Activated T-cell treated with anti-CD3 and anti-CD28 coated beads, Interleukin-2, amount 50 U/mL, for 4 hours (primary cell): ENCODE measurements at regions not wholly inside any gene's neighbourhood (a gene's known extent, or its start where the extent isn't known, plus 50 kb on each side); places are given as distances from the start of the nearest gene placed in this dataset.

ENCODE experiments used
- ATAC-seq, 2 donors: fragments of 200-7000 bp; cut with Tn5 transposase; one replicate each; pipeline ENCODE4 v1.10.0; 2021
- DNase-seq: peaks from one replicate; pipeline ENCODE4 v3.0.0-alpha.2; 2020
- H3K27me3 Mint-ChIP-seq: one replicate; pipeline ENCODE4 v1.8.0; 2021; ENCODE audit warnings: low read depth, mixed read lengths
- H3K36me3 Mint-ChIP-seq: one replicate; pipeline ENCODE4 v1.8.0; 2022; ENCODE audit warnings: mixed read lengths; ENCODE audit not compliant: insufficient read depth
- H3K4me1 Mint-ChIP-seq: one replicate; pipeline ENCODE4 v1.8.0; 2021; ENCODE audit warnings: low read depth, mixed read lengths
- H3K4me3 Mint-ChIP-seq: one replicate; pipeline ENCODE4 v1.8.0; 2021; ENCODE audit warnings: mild to moderate bottlenecking, moderate library complexity, mixed read lengths
- H3K9me3 Mint-ChIP-seq: one replicate; pipeline ENCODE4 v1.8.0; 2021; ENCODE audit warnings: mixed read lengths

GRCh38 chr15:87362531-87362930, 894.0 kb downstream of the NTRK3 start:
- Mint-ChIP-seq H3K27me3 (no peaks in the 10 kb centered on the region), H3K9me3 (no peaks in the 10 kb centered on the region)
- no peak for ATAC-seq

GRCh38 chr15:87357637-87358313, 898.8 kb downstream of the NTRK3 start:
- DNase-seq (no peak), ATAC-seq (no peak)
- Mint-ChIP-seq H3K4me3 (no peak overlapping the region), H3K36me3 (no peaks in the 10 kb centered on the region), H3K4me1 (no peaks in the 10 kb centered on the region), H3K9me3 (no peaks in the 10 kb centered on the region), H3K27me3 (no peaks in the 10 kb centered on the region)

More at GRCh38 chr15:87362531-87362930, 894.0 kb downstream of the NTRK3 start:
- no peaks in the 10 kb centered on the region for H3K4me1 Mint-ChIP-seq
- no peaks in the 10 kb centered on the region for H3K36me3 Mint-ChIP-seq
- DNase-seq = no peak
- H3K4me3 Mint-ChIP-seq = no peak overlapping the region

GRCh38 chr15:87355946-87356345, 900.6 kb downstream of the NTRK3 start:
- H3K27me3 Mint-ChIP-seq = no peaks in the 10 kb centered on the region
- H3K36me3 Mint-ChIP-seq = no peaks in the 10 kb centered on the region
- H3K9me3 Mint-ChIP-seq = no peaks in the 10 kb centered on the region
- no peak overlapping the region for H3K4me3 Mint-ChIP-seq
- H3K4me1 Mint-ChIP-seq = no peaks in the 10 kb centered on the region
- ATAC-seq (no peak), DNase-seq (no peak)

- Mint-ChIP-seq H3K27me3 (no peaks in the 10 kb centered on the region), H3K36me3 (no peaks in the 10 kb centered on the region), H3K9me3 (no peaks in the 10 kb centered on the region), H3K4me1 (no peaks in the 10 kb centered on the region), H3K4me3 (no peak overlapping the region)
- ATAC-seq (no peak), DNase-seq (no peak)
Observed at GRCh38 chr15:87354661-87355410, 901.7 kb downstream of the NTRK3 start.

- no peak for DNase-seq
- Mint-ChIP-seq H3K9me3 (no peaks in the 10 kb centered on the region), H3K27me3 (no peaks in the 10 kb centered on the region), H3K36me3 (no peaks in the 10 kb centered on the region), H3K4me3 (no peak overlapping the region), H3K4me1 (no peaks in the 10 kb centered on the region)
- ATAC-seq = no peak
Observed at GRCh38 chr15:87349181-87349580, 907.4 kb downstream of the NTRK3 start.

GRCh38 chr15:87348746-87349145, 907.8 kb downstream of the NTRK3 start:
- Mint-ChIP-seq H3K4me3 (no peak overlapping the region), H3K36me3 (no peaks in the 10 kb centered on the region), H3K27me3 (no peaks in the 10 kb centered on the region), H3K4me1 (no peaks in the 10 kb centered on the region), H3K9me3 (no peaks in the 10 kb centered on the region)
- no peak for ATAC-seq
- no peak for DNase-seq

- H3K9me3 Mint-ChIP-seq = no peaks in the 10 kb centered on the region
- H3K4me1 Mint-ChIP-seq = no peaks in the 10 kb centered on the region
- DNase-seq (no peak), ATAC-seq (no peak)
- no peak overlapping the region for H3K4me3 Mint-ChIP-seq
- H3K27me3 Mint-ChIP-seq = no peaks in the 10 kb centered on the region
- no peaks in the 10 kb centered on the region for H3K36me3 Mint-ChIP-seq
Observed at GRCh38 chr15:87347806-87348515, 908.6 kb downstream of the NTRK3 start.

- no peaks in the 10 kb centered on the region for H3K9me3 Mint-ChIP-seq
- H3K4me1 Mint-ChIP-seq = no peaks in the 10 kb centered on the region
- no peak for ATAC-seq
- peaks cover 2% of the 10 kb centered on the region for H3K27me3 Mint-ChIP-seq
- no peak for DNase-seq
- no peaks in the 10 kb centered on the region for H3K36me3 Mint-ChIP-seq
- no peak overlapping the region for H3K4me3 Mint-ChIP-seq
Observed at GRCh38 chr15:87345961-87346360, 910.6 kb downstream of the NTRK3 start.

GRCh38 chr15:87343966-87344365, 912.6 kb downstream of the NTRK3 start:
- no peak for DNase-seq
- H3K36me3 Mint-ChIP-seq = no peaks in the 10 kb centered on the region
- H3K4me1 Mint-ChIP-seq = no peaks in the 10 kb centered on the region
- H3K9me3 Mint-ChIP-seq = no peaks in the 10 kb centered on the region
- no peak for ATAC-seq
- peaks cover 2% of the 10 kb centered on the region for H3K27me3 Mint-ChIP-seq
- H3K4me3 Mint-ChIP-seq = no peak overlapping the region

- no peaks in the 10 kb centered on the region for H3K36me3 Mint-ChIP-seq
- no peak for DNase-seq
- peaks cover 3% of the 10 kb centered on the region for H3K9me3 Mint-ChIP-seq
- no peak overlapping the region for H3K4me3 Mint-ChIP-seq
- no peak for ATAC-seq
- peaks cover 5% of the 10 kb centered on the region for H3K27me3 Mint-ChIP-seq
- no peaks in the 10 kb centered on the region for H3K4me1 Mint-ChIP-seq
Observed at GRCh38 chr15:87340370-87340769, 916.2 kb downstream of the NTRK3 start.

- H3K9me3 Mint-ChIP-seq = no peaks in the 10 kb centered on the region
- no peaks in the 10 kb centered on the region for H3K4me1 Mint-ChIP-seq
- ATAC-seq = no peak
- H3K36me3 Mint-ChIP-seq = no peaks in the 10 kb centered on the region
- DNase-seq = no peak
- peaks cover 1% of the 10 kb centered on the region for H3K27me3 Mint-ChIP-seq
- no peak overlapping the region for H3K4me3 Mint-ChIP-seq
Observed at GRCh38 chr15:87326269-87326668, 930.3 kb downstream of the NTRK3 start.

GRCh38 chr15:87322870-87323269, 933.7 kb downstream of the NTRK3 start:
- Mint-ChIP-seq H3K36me3 (no peaks in the 10 kb centered on the region), H3K9me3 (no peaks in the 10 kb centered on the region), H3K4me1 (no peaks in the 10 kb centered on the region), H3K4me3 (no peak overlapping the region), H3K27me3 (peaks cover 6% of the 10 kb centered on the region)
- DNase-seq = no peak
- no peak for ATAC-seq

GRCh38 chr15:87322265-87322664, 934.3 kb downstream of the NTRK3 start:
- Mint-ChIP-seq H3K36me3 (no peaks in the 10 kb centered on the region), H3K9me3 (no peaks in the 10 kb centered on the region), H3K4me1 (no peaks in the 10 kb centered on the region), H3K4me3 (no peak overlapping the region), H3K27me3 (peaks cover 6% of the 10 kb centered on the region)
- no peak for DNase-seq
- no peak for ATAC-seq

GRCh38 chr15:87317900-87318299, 938.6 kb downstream of the NTRK3 start:
- H3K27me3 Mint-ChIP-seq = peaks cover 4% of the 10 kb centered on the region
- no peak overlapping the region for H3K4me3 Mint-ChIP-seq
- H3K4me1 Mint-ChIP-seq = no peaks in the 10 kb centered on the region
- H3K36me3 Mint-ChIP-seq = no peaks in the 10 kb centered on the region
- no peak for ATAC-seq
- no peaks in the 10 kb centered on the region for H3K9me3 Mint-ChIP-seq
- no peak for DNase-seq

- Mint-ChIP-seq H3K9me3 (no peaks in the 10 kb centered on the region), H3K4me1 (no peaks in the 10 kb centered on the region), H3K27me3 (no peaks in the 10 kb centered on the region), H3K36me3 (no peaks in the 10 kb centered on the region), H3K4me3 (no peak overlapping the region)
- DNase-seq (no peak), ATAC-seq (no peak)
Observed at GRCh38 chr15:87312221-87312620, 944.3 kb downstream of the NTRK3 start.
